ENCODE measurements at regions not wholly inside any gene's neighbourhood (a gene's known extent, or its start where the extent isn't known, plus 50 kb on each side); places are given as distances from the start of the nearest gene placed in this dataset.
"Not testable (repeated sequence)": the region's sequence is repeated elsewhere in the genome, so short reads cannot be mapped to it uniquely, and the experiment has no call there.

- not testable (repeated sequence) for DNase-seq
These were observed 354.5 kb downstream of the CEP170 start for GRCh38 chr1:242900558-242900957.

- DNase-seq, result no peak
These were observed 364.8 kb downstream of the CEP170 start for GRCh38 chr1:242890192-242890741.

GRCh38 chr1:242886137-242886536 is 361.6 kb upstream of the PLD5 start:
- DNase-seq, result no peak

GRCh38 chr1:242880022-242880421 is 355.5 kb upstream of the PLD5 start:
- DNase-seq, result not testable (repeated sequence)

GRCh38 chr1:242877743-242878142 is 353.2 kb upstream of the PLD5 start:
- DNase-seq, result no peak

- no peak for DNase-seq
These were observed 352.7 kb upstream of the PLD5 start for GRCh38 chr1:242877229-242877628.

- no peak for DNase-seq
These were observed 351.5 kb upstream of the PLD5 start for GRCh38 chr1:242876030-242876429.

GRCh38 chr1:242873661-242874060 is 349.2 kb upstream of the PLD5 start:
- DNase-seq, result no peak

GRCh38 chr1:242872521-242872920 is 348.0 kb upstream of the PLD5 start:
- no peak for DNase-seq

- no peak for DNase-seq
These were observed 347.1 kb upstream of the PLD5 start for GRCh38 chr1:242871471-242872030.

GRCh38 chr1:242870966-242871365 is 346.5 kb upstream of the PLD5 start:
- no peak for DNase-seq

GRCh38 chr1:242856289-242856688 is 331.8 kb upstream of the PLD5 start:
- no peak for DNase-seq

- no peak for DNase-seq
These were observed 330.0 kb upstream of the PLD5 start for GRCh38 chr1:242854466-242854865.

- DNase-seq, result no peak
These were observed 323.0 kb upstream of the PLD5 start for GRCh38 chr1:242847390-242847993.

GRCh38 chr1:242842094-242842493 is 317.6 kb upstream of the PLD5 start:
- DNase-seq, result no peak

GRCh38 chr1:242839101-242839500 is 314.6 kb upstream of the PLD5 start:
- DNase-seq, result no peak

GRCh38 chr1:242836423-242836822 is 311.9 kb upstream of the PLD5 start:
- no peak for DNase-seq

GRCh38 chr1:242828828-242829227 is 304.3 kb upstream of the PLD5 start:
- no peak for DNase-seq

- DNase-seq, result no peak
These were observed 303.7 kb upstream of the PLD5 start for GRCh38 chr1:242828199-242828598.

GRCh38 chr1:242827538-242827937 is 303.0 kb upstream of the PLD5 start:
- DNase-seq, result no peak

GRCh38 chr1:242826701-242827336 is 302.3 kb upstream of the PLD5 start:
- DNase-seq, result no peak

GRCh38 chr1:242824435-242824834 is 299.9 kb upstream of the PLD5 start:
- no peak for DNase-seq

- no peak for DNase-seq
These were observed 289.1 kb upstream of the PLD5 start for GRCh38 chr1:242813490-242814091.

Data from activated effector memory CD4-positive, alpha-beta T cell treated with anti-CD3 and anti-CD28 coated beads, Interleukin-2, amount 50 U/mL, for 16 hours (primary cell).